ENCODE measurements at regions not wholly inside any gene's neighbourhood (a gene's known extent, or its start where the extent isn't known, plus 50 kb on each side); places are given as distances from the start of the nearest gene placed in this dataset.
A peak's percentile ranks its signal among the peaks of the same experiment; 100 is the strongest.

GRCh38 chr2:221103930-221104329, 468.2 kb downstream of the EPHA4 start:
- no peak for DNase-seq (ENCODE audit: low spot score)

DNA sequence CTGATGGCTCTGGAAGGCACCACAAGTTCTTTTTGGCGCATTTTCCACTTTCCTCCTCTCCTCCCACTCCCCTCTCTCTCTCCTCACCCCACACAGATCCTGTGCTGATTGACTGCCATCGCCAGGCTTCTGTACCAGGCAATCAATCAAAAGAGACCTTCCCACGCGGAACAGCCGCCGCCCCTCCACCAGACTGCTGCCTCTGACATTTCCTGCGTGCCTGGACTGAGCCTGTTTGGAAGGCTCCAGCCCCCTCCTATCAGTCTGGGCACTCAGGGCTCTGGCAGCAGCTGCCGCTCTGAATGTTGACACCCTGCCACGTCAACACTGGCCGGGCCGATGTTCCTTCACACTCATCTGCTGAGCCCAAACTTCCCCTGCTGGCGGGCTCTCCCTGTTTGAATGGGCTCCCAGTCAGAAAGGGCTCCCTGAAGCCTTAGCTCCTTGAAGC, 467.7 kb downstream of the EPHA4 start:
- no peak for DNase-seq (ENCODE audit: low spot score)

DNA sequence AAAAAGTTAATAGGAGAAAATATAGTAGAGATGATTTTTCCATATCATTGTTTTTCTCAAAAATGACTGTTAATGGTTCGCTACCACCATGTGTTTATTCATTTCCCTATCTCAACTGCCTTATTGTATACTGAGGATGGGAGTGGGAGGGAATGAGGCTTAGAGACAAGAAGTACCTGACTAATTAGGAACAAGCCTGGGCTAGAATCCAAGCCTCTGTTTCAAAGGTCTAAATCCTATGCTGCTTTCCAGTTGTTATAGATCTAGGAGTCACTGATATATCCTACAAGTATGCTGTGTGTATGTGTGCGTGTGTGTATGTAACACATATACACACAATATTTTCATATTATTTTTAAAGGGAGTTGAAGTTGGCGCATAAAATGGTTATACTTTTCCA, 465.9 kb downstream of the EPHA4 start:
- DNase-seq (ENCODE audit: low spot score): no peak

GRCh38 chr2:221107424-221107823, 464.7 kb downstream of the EPHA4 start:
- DNase-seq (ENCODE audit: low spot score): no peak

GRCh38 chr2:221109552-221109951, 462.6 kb downstream of the EPHA4 start:
- no peak for DNase-seq (ENCODE audit: low spot score)

DNA sequence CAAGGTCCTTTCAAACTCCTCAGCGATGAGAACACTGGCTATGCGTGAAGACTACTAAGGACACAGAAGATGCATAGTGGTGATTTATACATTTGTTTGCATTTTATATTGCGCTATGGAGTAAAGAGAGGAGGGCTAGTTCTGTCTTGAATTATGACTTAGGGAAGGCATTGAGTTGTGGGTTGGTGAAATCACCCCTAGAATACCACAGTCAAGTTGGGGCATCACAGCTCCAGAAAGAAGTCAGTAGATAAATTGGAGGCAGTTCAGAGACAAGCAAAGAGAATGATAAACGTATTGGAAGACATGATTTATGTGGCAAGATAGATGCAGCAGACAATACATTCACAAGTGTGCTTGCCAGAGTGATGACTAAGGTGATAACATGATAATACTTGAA, 460.4 kb downstream of the EPHA4 start:
- no peak for DNase-seq (ENCODE audit: low spot score)

- no peak for DNase-seq (ENCODE audit: low spot score)
Measured at GRCh38 chr2:221112744-221113143, 459.4 kb downstream of the EPHA4 start.

- DNase-seq (ENCODE audit: low spot score): no peak
Measured at GRCh38 chr2:221115944-221116343, 456.2 kb downstream of the EPHA4 start.

DNA sequence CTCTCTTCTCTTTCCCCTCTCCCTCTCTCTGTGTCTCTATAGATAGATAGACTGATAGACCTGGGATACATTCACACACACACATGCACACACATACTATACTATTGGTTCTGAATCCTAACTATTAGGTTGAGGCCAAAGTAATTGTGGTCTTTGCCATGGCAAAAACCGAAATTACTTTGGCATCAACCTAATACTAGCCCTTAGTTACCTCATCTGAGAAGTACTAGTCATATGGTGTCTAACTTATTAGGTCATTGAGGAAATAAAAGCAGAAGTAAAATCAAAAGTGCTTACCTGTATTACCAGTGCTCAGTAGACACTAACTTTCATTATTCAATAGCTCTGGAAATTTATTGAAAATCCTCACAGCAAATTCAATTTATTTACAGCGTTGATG, 451.5 kb downstream of the EPHA4 start:
- no peak for DNase-seq (ENCODE audit: low spot score)

DNA sequence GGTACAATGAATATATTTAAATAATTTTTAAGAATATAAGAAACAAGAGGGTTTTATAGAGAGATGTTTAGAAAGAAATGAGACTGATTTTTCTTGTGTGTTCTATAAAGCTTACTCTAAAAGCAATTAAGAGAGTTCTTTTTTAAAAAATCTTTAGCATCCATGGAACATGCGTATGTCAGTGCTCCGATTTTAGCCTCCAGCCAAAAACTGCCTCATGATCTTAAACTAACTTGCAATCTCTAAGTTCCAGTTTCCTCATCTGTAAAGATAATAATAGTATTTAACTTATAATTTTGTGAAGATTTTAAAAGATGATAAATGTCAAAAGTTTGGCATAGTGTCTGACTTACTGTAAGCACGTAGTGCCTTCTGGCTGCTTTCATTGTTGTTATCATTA, 448.7 kb downstream of the EPHA4 start:
- DNase-seq (ENCODE audit: low spot score): no peak

DNA sequence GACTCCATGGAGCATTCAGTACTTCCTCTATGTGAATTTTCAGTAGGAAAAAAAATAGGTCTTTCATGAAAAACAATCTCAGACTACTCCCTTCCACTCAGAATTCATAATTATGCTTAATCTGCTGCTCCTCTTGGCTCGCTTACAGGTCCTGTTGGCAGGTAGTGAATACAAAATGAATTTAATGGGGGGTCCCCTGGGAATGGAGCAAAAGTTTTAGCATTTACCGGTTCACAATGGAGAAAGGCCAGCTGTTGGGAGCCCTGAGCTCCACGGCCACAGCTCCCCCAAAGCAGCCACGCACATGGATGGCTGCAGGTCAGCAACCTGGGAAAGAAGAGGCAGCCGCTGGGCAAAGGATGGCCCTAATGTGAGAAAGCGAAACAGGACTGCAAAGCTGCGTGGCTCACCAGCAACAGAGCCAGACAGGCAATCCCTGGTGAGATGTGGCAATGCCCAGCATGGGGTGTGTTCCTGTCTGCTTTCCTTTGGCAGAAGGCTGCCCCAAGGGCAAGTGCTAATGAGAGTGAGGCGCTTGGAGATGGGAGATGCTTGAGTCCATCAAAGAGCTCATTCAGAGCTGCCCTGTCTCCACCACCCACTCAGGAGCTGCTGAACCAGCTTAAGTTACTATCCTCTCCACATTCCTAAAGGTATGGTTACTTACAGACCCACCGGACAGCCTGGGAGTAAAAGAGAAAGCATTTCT, 447.4 kb downstream of the EPHA4 start:
- DNase-seq (ENCODE audit: low spot score): peak; percentile 39

DNA sequence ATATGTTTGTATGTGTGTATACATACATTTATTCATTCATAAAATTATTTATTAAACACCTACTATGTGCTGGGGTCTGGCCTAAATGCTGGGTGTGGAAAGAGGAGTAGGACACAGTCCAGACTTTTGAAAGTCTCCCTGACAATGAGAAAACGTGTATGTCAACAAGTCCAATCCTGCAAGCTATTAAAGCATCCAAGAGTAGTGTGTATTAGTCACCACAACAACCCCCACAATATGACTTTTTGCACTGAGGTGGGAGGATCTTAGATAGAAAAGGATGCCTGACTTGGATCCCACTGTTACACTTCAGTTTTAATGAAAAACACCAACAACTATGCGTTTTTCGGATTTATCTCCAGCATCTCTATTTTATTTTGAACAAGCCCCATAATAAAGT, 446.4 kb downstream of the EPHA4 start:
- no peak for DNase-seq (ENCODE audit: low spot score)

DNA sequence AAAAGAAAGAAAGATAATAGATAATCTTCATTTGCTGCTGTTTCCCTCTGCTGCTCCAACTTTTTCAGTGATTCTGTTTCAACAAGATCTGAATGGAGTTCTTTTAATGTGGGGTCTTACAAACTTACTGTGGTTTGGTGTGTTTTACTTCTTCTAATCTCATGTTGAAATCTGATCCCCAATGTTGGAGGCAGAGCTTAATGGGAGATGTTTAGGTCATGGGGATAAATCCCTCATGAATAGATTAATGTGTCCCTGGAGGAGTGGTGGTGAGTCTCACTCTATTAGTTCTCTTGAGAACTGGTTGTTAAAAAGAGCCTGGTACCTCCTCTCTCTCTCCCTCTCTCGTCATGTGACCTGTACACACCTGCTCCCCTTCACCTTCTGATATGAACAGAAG, 442.4 kb downstream of the EPHA4 start:
- DNase-seq (ENCODE audit: low spot score): no peak

DNA sequence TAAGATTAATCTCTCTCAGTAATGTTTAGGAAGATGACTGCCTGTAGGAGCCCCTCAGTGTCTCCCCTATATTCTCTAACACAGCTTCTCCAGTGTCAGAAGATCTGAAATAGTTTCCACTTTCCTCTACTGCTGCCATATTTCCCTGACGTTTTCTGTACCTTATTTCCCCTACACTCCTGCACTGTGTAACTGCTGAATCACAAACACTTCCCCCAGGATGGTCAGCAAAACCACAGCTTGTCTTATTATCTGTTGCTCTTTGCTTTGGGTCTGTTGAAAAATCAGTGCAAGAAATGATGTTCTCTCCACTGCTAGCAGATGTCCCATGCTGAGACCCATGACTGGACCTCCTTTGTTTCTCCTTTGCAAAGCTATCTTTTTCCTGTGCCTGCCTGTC, 441.7 kb downstream of the EPHA4 start:
- no peak for DNase-seq (ENCODE audit: low spot score)

GRCh38 chr2:221133941-221134340, 438.2 kb downstream of the EPHA4 start:
- DNase-seq (ENCODE audit: low spot score): no peak

GRCh38 chr2:221134718-221135117, 437.4 kb downstream of the EPHA4 start:
- no peak for DNase-seq (ENCODE audit: low spot score)

DNA sequence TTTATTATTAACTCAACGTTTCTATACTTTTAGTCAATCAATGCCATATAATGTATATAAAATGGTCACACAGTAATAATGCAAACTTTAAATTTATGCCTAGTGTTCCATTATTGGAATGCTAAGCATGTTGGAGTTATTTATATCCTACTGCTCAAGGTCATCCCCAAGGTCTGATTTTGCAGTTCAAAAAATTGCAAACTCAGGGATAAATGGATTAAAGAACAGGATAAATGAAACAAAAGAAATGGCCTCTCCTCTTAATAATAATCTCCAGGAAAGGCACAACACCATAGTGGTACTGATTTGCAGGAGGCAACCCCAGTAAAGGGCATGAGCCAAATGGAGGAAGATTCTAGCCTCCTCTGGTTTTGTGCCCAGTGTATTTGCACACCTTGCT, 436.4 kb downstream of the EPHA4 start:
- DNase-seq (ENCODE audit: low spot score): no peak

DNA sequence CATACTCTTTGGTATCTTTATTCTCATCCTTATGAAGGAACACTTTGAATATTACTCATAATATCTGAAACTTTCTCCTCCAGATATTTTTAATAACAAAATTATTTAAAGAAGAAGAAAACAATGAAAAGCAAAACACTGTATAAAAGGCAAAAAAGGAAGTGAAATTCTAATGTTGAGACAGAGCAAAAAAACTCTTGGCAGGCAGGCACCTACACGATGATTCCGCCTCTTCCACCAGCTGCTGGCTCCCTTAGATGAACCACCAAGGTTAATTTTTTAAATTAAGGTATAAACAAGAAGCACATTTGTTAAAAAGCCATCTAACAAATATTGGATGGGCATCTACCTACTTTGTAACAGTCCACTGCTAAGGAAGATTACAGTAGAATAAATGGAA, 434.7 kb downstream of the EPHA4 start:
- DNase-seq (ENCODE audit: low spot score): no peak

DNA sequence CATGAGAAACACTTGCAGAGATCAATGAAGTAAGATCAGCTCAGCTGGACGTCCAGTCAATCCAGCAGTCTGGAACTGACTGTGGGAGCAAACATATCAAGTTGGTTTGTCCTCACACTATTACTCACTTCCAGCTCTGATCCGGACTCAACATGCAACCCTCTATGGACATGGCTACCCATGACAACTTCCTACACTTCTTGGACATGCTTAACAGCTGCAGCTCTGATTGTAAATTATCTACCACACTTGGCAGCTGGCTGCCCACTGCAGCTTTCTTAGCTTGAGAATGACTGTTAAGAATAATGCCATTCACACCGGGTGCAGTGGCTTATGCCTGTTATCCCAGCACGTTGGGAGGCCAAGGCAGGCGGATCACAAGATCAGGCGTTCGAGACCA, 429.8 kb downstream of the EPHA4 start:
- no peak for DNase-seq (ENCODE audit: low spot score)

GRCh38 chr2:221143231-221143630, 428.9 kb downstream of the EPHA4 start:
- no peak for DNase-seq (ENCODE audit: low spot score)

GRCh38 chr2:221144909-221145308, 427.2 kb downstream of the EPHA4 start:
- no peak for DNase-seq (ENCODE audit: low spot score)

- no peak for DNase-seq (ENCODE audit: low spot score)
Measured at GRCh38 chr2:221145396-221145795, 426.7 kb downstream of the EPHA4 start.

- no peak for DNase-seq (ENCODE audit: low spot score)
Measured at GRCh38 chr2:221153226-221153625, 418.9 kb downstream of the EPHA4 start.

DNA sequence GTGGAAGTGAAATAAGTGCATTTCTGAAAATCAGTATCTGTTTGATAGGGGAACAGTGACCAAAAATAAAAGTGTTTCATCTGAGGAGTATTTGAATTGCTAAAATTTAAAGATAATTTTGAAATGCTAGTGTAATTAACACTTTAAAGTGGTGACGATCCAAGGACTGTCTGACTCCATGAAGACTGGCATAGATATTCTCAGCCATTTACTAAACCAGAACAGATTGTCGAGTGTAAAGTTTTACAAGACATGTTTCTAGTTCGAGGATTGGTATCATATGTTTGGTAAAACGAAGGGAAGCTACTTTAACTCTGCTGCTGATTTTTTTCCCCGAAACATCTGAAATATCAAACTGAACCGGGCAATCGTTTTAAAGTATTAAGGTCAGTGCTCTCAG, 417.9 kb downstream of the EPHA4 start:
- no peak for DNase-seq (ENCODE audit: low spot score)

Measured in D341Med (cell line).